ENCODE measurements at regions not wholly inside any gene's neighbourhood (a gene's known extent, or its start where the extent isn't known, plus 50 kb on each side); places are given as distances from the start of the nearest gene placed in this dataset.

GRCh38 chr11:116500026-116500946, 272.5 kb downstream of the BUD13 start:
- H3K9ac ChIP-seq (ENCODE audit: low read length): no peak overlapping the region
- no peak overlapping the region for H3K27ac ChIP-seq (ENCODE audit: low read length)
- no peak overlapping the region for H2AFZ ChIP-seq (ENCODE audit: low read depth, low read length)
- no peak overlapping the region for H3K4me3 ChIP-seq (ENCODE audit: low read length)
- no peaks in the 10 kb centered on the region for H3K36me3 ChIP-seq (replicated peaks; ENCODE audit: low read depth, low read length)
- no peaks in the 10 kb centered on the region for H3K4me1 ChIP-seq (ENCODE audit: low read length)
- TF ChIP-seq EZH2phosphoT487 (IDR thresholded peaks at IDR 0.05; ENCODE audit: low read depth): no peak
- TF ChIP-seq, protein P1, sequence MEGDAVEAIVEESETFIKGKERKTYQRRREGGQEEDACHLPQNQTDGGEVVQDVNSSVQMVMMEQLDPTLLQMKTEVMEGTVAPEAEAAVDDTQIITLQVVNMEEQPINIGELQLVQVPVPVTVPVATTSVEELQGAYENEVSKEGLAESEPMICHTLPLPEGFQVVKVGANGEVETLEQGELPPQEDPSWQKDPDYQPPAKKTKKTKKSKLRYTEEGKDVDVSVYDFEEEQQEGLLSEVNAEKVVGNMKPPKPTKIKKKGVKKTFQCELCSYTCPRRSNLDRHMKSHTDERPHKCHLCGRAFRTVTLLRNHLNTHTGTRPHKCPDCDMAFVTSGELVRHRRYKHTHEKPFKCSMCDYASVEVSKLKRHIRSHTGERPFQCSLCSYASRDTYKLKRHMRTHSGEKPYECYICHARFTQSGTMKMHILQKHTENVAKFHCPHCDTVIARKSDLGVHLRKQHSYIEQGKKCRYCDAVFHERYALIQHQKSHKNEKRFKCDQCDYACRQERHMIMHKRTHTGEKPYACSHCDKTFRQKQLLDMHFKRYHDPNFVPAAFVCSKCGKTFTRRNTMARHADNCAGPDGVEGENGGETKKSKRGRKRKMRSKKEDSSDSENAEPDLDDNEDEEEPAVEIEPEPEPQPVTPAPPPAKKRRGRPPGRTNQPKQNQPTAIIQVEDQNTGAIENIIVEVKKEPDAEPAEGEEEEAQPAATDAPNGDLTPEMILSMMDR (IDR thresholded peaks at IDR 0.05; ENCODE audit: low read depth, low read length): no peak
- no peak overlapping the region for H3K4me2 ChIP-seq (ENCODE audit: low read length)
- no peaks in the 10 kb centered on the region for H4K20me1 ChIP-seq (ENCODE audit: insufficient read depth, low read length)
- H3K9me3 ChIP-seq (ENCODE audit: insufficient read depth, low read length): no peaks in the 10 kb centered on the region
- H3K79me2 ChIP-seq (ENCODE audit: low read length): no peaks in the 10 kb centered on the region
- H3K27me3 ChIP-seq (ENCODE audit: low read depth, low read length): peaks cover 7% of the 10 kb centered on the region

DNA sequence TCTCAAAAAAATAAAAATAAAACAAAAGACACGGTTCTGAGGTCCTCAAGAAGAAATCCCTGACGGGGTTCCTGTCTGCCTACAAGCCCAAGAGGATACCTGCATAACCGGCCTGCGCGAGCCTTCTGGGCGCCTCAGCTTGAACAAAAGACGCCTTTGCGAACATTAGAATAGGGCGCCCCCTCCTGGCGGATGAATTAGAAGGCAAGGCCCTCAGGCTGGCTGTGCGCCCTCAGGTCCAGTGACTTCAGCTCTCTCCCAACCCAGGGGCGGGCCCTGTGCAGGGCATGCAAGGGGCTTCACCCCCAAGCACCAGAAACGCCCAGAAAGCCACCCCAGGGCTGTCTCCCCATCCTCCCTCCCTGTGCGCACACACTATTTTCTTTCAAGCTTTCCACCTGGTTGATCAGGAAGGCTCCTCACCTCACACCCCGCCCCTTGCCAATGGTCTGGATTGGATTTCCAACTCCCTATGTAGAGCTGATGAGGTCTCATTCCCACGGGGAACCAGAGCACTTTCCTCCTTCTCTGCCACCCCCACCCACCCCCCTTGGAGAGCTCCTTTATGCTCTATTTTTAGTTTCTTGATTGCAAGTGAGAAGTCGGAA, 273.3 kb downstream of the BUD13 start:
- Histone ChIP-seq H4K20me1 (ENCODE audit: insufficient read depth, low read length) (no peaks in the 10 kb centered on the region), H3K27me3 (ENCODE audit: low read depth, low read length) (no peaks in the 10 kb centered on the region), H2AFZ (ENCODE audit: low read depth, low read length) (no peak overlapping the region), H3K36me3 (replicated peaks; ENCODE audit: low read depth, low read length) (no peaks in the 10 kb centered on the region), H3K79me2 (ENCODE audit: low read length) (no peaks in the 10 kb centered on the region), H3K4me3 (ENCODE audit: low read length) (no peak overlapping the region), H3K4me1 (ENCODE audit: low read length) (no peaks in the 10 kb centered on the region), H3K9me3 (ENCODE audit: insufficient read depth, low read length) (no peaks in the 10 kb centered on the region), H3K27ac (ENCODE audit: low read length) (no peak overlapping the region), H3K9ac (ENCODE audit: low read length) (no peak overlapping the region), H3K4me2 (ENCODE audit: low read length) (no peak overlapping the region)
- no peak for TF ChIP-seq EZH2phosphoT487 (IDR thresholded peaks at IDR 0.05; ENCODE audit: low read depth)
- TF ChIP-seq, protein P1 (IDR thresholded peaks at IDR 0.05; ENCODE audit: low read depth, low read length): peak; percentile 82

DNA sequence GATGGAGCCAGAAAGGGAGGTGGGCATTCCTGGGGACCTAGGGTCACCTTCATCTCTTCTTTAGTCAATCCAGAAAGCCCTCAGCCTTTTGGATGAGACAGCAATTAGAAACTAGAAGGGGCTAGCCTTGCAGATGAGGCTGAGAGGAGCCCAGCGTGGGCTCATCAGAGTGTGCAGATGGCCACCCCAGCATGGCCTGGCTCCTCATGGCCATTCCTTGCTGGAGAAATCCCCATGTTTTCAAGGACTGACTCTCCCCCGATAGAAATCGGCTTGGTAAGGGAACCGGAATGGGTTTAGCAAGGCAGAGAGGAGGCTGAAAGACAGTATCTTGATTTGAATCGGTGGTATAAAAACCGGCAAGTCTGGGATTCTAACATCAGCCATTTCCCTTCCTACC, 274.6 kb downstream of the BUD13 start:
- Histone ChIP-seq H2AFZ (ENCODE audit: low read depth, low read length) (no peak overlapping the region), H3K27me3 (ENCODE audit: low read depth, low read length) (no peaks in the 10 kb centered on the region)
- TF ChIP-seq, protein P1 (IDR thresholded peaks at IDR 0.05; ENCODE audit: low read depth, low read length): no peak
- TF ChIP-seq EZH2phosphoT487 (IDR thresholded peaks at IDR 0.05; ENCODE audit: low read depth): no peak

GRCh38 chr11:116492600-116492999, 280.2 kb downstream of the BUD13 start:
- Histone ChIP-seq H3K4me1 (ENCODE audit: low read length) (no peaks in the 10 kb centered on the region), H3K9ac (ENCODE audit: low read length) (no peak overlapping the region), H2AFZ (ENCODE audit: low read depth, low read length) (no peak overlapping the region), H3K9me3 (ENCODE audit: insufficient read depth, low read length) (no peaks in the 10 kb centered on the region), H3K27ac (ENCODE audit: low read length) (no peak overlapping the region), H3K4me2 (ENCODE audit: low read length) (no peak overlapping the region), H3K4me3 (ENCODE audit: low read length) (no peak overlapping the region), H3K27me3 (ENCODE audit: low read depth, low read length) (peaks cover 19% of the 10 kb centered on the region), H4K20me1 (ENCODE audit: insufficient read depth, low read length) (no peaks in the 10 kb centered on the region), H3K79me2 (ENCODE audit: low read length) (no peaks in the 10 kb centered on the region), H3K36me3 (replicated peaks; ENCODE audit: low read depth, low read length) (no peaks in the 10 kb centered on the region)
- TF ChIP-seq EZH2phosphoT487 (IDR thresholded peaks at IDR 0.05; ENCODE audit: low read depth): no peak
- TF ChIP-seq, protein P1 (IDR thresholded peaks at IDR 0.05; ENCODE audit: low read depth, low read length): no peak

More for the DNA sequence above, 274.6 kb downstream of the BUD13 start:
- no peak overlapping the region for H3K4me3 ChIP-seq (ENCODE audit: low read length)
- no peaks in the 10 kb centered on the region for H3K36me3 ChIP-seq (replicated peaks; ENCODE audit: low read depth, low read length)
- no peaks in the 10 kb centered on the region for H4K20me1 ChIP-seq (ENCODE audit: insufficient read depth, low read length)
- no peaks in the 10 kb centered on the region for H3K9me3 ChIP-seq (ENCODE audit: insufficient read depth, low read length)
- H3K9ac ChIP-seq (ENCODE audit: low read length): no peak overlapping the region
- no peak overlapping the region for H3K4me2 ChIP-seq (ENCODE audit: low read length)
- no peaks in the 10 kb centered on the region for H3K79me2 ChIP-seq (ENCODE audit: low read length)
- H3K27ac ChIP-seq (ENCODE audit: low read length): no peak overlapping the region
- no peaks in the 10 kb centered on the region for H3K4me1 ChIP-seq (ENCODE audit: low read length)

Data from OCI-LY3 (cell line).